KMS-11 (cell line): ENCODE measurements at regions not wholly inside any gene's neighbourhood (a gene's known extent, or its start where the extent isn't known, plus 50 kb on each side); places are given as distances from the start of the nearest gene placed in this dataset.
A peak's percentile ranks its signal among the peaks of the same experiment; 100 is the strongest.
"Not testable (repeated sequence)": the region's sequence is repeated elsewhere in the genome, so short reads cannot be mapped to it uniquely, and the experiment has no call there.

ENCODE experiments used
- H2AFZ ChIP-seq: fragments of 200-600 bp; sonication (generic); 2 replicates; pipeline ENCODE4 v1.6.1; 2016; ENCODE audit warnings: antibody characterized with exemption, mixed run types, low read depth
- H3K27ac ChIP-seq: fragments of 200-600 bp; sonication (generic); 2 replicates; pipeline ENCODE4 v1.6.1; 2016; ENCODE audit warnings: mild to moderate bottlenecking, mixed run types
- H3K27me3 ChIP-seq: fragments of 200-600 bp; sonication (generic); 2 replicates; pipeline ENCODE4 v1.6.1; 2017; ENCODE audit warnings: mild to moderate bottlenecking, low read depth, mixed run types, moderate library complexity; ENCODE audit not compliant: insufficient read depth
- H3K36me3 ChIP-seq: fragments of 200-600 bp; sonication (generic); 2 replicates; pipeline ENCODE4 v1.6.1; 2017; ENCODE audit warnings: mild to moderate bottlenecking, mixed run types; ENCODE audit not compliant: insufficient read depth
- H3K4me1 ChIP-seq: fragments of 200-600 bp; sonication (generic); 2 replicates; pipeline ENCODE4 v1.6.1; 2016; ENCODE audit warnings: mild to moderate bottlenecking, low read depth, mixed run types; ENCODE audit not compliant: poor library complexity, severe bottlenecking
- H3K4me2 ChIP-seq: fragments of 200-600 bp; sonication (generic); 2 replicates; pipeline ENCODE4 v1.7.0; 2016; ENCODE audit warnings: mild to moderate bottlenecking, mixed run types
- H3K4me3 ChIP-seq: fragments of 200-600 bp; sonication (generic); IDR thresholded peaks from 2 replicates; pipeline ENCODE4 v1.6.1; 2017; ENCODE audit warnings: low read depth, low read length, mixed read lengths; ENCODE audit not compliant: insufficient read depth
- H3K79me2 ChIP-seq: fragments of 200-600 bp; sonication (generic); 2 replicates; pipeline ENCODE4 v1.6.1; 2016; ENCODE audit warnings: low read depth, mixed run types; ENCODE audit not compliant: insufficient read depth
- H3K9ac ChIP-seq: fragments of 200-600 bp; sonication (generic); 2 replicates; pipeline ENCODE4 v1.6.1; 2016; ENCODE audit warnings: mild to moderate bottlenecking, mixed run types
- H4K20me1 ChIP-seq: fragments of 200-600 bp; sonication (generic); 2 replicates; pipeline ENCODE4 v1.6.1; 2016; ENCODE audit warnings: mild to moderate bottlenecking, mixed run types; ENCODE audit not compliant: insufficient read depth
- TF ChIP-seq, protein P1 (sequence below): fragments of 200-600 bp; sonication (generic); conservative IDR thresholded peaks from 2 replicates; pipeline ENCODE4 v1.6.1; 2017; ENCODE audit warnings: low read depth, mild to moderate bottlenecking, antibody characterized with exemption, low read length, moderate library complexity, mixed read lengths

DNA sequence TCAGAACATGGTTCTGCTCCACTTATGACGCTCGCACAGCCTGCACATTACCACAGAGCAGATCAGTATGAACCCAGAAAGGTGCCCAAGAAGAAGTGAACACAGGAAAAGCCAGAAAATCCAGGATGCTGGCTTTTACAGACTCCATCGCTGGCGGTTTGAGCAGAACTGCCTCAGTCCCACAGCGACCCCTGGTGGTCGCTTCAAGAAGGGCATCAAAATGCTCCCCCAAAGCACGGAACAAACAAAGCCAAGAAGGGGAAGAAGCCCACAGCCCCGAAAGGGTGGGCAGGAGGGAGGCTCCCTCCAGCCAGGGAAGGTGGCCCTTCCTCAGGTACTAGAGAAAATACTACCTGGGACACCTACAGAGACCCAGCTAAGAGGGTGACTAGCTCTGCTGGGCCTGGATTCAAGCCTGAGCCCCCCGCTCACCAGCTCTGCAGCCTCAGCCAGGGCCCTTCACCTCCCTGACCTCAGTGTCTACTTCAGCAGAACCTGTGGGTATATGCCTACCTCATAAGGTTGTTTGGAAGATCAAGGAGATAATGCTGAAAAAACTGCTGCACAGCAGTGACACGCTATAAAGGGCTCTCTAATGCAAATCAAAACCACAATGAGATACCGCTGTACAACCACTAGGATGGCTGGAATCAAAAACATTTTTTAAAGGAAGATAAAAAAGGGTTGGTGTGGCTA is 98.1 kb downstream of the NCOR2 start:
- no peak overlapping the region for H3K4me3 ChIP-seq
- no peaks in the 10 kb centered on the region for H4K20me1 ChIP-seq
- no peaks in the 10 kb centered on the region for H3K4me1 ChIP-seq
- H3K36me3 ChIP-seq, result no peaks in the 10 kb centered on the region
- no peak overlapping the region for H3K4me2 ChIP-seq
- H3K79me2 ChIP-seq, result no peaks in the 10 kb centered on the region
- H3K27ac ChIP-seq, result no peak overlapping the region
- no peak overlapping the region for H2AFZ ChIP-seq
- H3K9ac ChIP-seq, result no peak overlapping the region
- no peaks in the 10 kb centered on the region for H3K27me3 ChIP-seq
- TF ChIP-seq, protein P1, sequence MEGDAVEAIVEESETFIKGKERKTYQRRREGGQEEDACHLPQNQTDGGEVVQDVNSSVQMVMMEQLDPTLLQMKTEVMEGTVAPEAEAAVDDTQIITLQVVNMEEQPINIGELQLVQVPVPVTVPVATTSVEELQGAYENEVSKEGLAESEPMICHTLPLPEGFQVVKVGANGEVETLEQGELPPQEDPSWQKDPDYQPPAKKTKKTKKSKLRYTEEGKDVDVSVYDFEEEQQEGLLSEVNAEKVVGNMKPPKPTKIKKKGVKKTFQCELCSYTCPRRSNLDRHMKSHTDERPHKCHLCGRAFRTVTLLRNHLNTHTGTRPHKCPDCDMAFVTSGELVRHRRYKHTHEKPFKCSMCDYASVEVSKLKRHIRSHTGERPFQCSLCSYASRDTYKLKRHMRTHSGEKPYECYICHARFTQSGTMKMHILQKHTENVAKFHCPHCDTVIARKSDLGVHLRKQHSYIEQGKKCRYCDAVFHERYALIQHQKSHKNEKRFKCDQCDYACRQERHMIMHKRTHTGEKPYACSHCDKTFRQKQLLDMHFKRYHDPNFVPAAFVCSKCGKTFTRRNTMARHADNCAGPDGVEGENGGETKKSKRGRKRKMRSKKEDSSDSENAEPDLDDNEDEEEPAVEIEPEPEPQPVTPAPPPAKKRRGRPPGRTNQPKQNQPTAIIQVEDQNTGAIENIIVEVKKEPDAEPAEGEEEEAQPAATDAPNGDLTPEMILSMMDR, result peak; percentile 66

DNA sequence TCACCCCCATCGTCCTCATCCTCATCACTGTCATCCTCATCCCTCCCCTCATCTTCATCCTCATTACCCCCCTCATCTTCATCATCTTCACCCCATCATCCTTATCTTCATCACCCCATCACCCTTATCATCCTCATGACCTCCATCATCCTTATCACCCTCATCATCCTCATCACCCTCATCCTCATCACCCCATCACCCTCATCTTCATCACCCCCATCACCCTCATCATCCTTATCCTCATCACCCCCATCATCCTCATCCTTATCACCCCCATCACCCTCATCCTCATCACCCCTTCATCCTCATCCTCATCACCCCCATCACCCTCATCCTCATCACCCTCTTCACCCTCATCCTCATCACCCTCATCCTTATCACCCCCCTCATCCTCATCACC is 99.9 kb downstream of the NCOR2 start:
- H3K4me1 ChIP-seq, H3K27ac ChIP-seq, H3K4me3 ChIP-seq, H4K20me1 ChIP-seq, H3K27me3 ChIP-seq, H3K9ac ChIP-seq, H3K4me2 ChIP-seq, H2AFZ ChIP-seq, H3K79me2 ChIP-seq, H3K36me3 ChIP-seq: not testable (repeated sequence)

DNA sequence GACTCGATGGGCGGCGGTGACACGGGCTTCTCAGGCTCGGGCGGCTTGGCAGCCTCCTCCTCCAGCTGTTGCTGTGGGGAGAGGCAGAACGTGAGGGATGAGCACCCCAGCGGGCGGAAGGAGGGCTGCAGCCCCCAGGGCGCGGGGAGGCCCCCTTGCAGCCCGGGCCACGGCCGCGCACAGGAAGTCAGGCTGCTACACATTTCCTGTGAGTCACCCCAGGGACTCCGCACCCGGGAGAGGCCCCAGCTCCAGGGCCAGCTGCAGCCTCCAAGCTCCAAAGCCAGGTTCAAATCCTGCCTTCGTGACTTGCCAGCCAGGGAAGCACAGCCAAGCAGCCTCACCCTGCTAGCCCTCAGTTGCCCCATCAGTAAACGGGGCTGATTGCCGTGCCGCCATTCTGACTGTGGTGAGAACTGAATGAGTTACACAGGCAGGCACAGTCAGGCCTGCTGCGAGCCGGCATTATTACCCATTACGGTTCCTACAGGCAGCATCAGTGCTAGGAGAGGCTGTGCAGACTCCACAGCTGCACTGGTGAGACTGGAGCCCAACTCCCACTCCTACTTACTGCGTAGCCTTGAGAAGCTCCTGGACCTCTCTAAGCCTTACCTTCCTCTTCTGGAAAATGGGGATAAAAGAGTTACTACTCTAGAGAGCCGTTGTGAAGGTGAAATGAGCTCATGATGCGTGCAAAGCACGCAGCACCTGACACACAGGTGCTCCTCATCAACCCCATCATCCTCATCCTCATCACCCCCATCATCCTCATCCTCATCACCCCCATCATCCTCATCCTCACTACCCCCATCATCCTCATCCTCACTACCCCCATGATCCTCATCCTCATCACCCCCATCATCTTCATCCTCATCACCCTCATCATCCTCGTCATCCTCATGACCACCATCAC is 100.9 kb downstream of the NCOR2 start:
- Histone ChIP-seq H3K79me2 (no peaks in the 10 kb centered on the region), H3K27me3 (no peaks in the 10 kb centered on the region), H3K4me2 (no peak overlapping the region), H4K20me1 (no peaks in the 10 kb centered on the region), H2AFZ (no peak overlapping the region), H3K27ac (no peak overlapping the region), H3K4me3 (no peak overlapping the region), H3K36me3 (no peaks in the 10 kb centered on the region), H3K4me1 (no peaks in the 10 kb centered on the region), H3K9ac (no peak overlapping the region)
- TF ChIP-seq, protein P1, result no peak

DNA sequence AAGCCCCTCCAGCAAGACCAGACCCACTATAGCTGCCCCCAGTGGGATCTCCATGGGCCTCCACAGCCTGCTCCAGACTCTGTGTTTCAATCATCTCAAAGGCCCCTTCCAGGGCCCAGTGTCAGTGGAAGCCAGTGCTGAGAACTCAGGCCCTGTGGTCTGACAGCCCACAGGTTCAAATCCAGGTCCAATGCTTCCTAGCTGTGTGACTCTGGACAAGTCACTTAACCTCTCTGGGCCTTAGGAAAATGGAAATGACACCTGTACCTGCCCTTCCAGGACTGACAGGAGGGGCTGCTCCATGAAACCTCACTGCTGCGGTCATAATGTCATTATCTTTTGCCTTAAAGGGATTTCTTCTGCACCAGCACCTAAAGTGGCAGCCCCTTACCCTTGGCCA is 101.9 kb downstream of the NCOR2 start:
- no peaks in the 10 kb centered on the region for H4K20me1 ChIP-seq

More for the DNA sequence above, 101.9 kb downstream of the NCOR2 start:
- H3K27me3 ChIP-seq, result no peaks in the 10 kb centered on the region
- H3K4me3 ChIP-seq, result no peak overlapping the region
- no peaks in the 10 kb centered on the region for H3K4me1 ChIP-seq
- H2AFZ ChIP-seq, result no peak overlapping the region
- H3K79me2 ChIP-seq, result no peaks in the 10 kb centered on the region
- TF ChIP-seq, protein P1, result no peak
- no peak overlapping the region for H3K27ac ChIP-seq
- no peak overlapping the region for H3K9ac ChIP-seq
- no peaks in the 10 kb centered on the region for H3K36me3 ChIP-seq
- H3K4me2 ChIP-seq, result no peak overlapping the region
